A549 (cell line): ENCODE measurements at regions not wholly inside any gene's neighbourhood (a gene's known extent, or its start where the extent isn't known, plus 50 kb on each side); places are given as distances from the start of the nearest gene placed in this dataset.

Experiments used
- ATAC-seq, 2 experiments: fragments of 200-7000 bp in 1 of 2; fragments of >200 bp in 1 of 2; cut with Nextera tagmentation in 1 of 2; cut with Tn5 transposase in 1 of 2; 3 replicates each; pipeline versions ENCODE4 v1.8.0 to v1.9.1; 2018 to 2020; ENCODE audit warnings: mild to moderate bottlenecking in 1 of 2, moderate library complexity in 1 of 2
- CTCF ChIA-PET: fragments of 300-600 bp; sonication (Branson Sonifier 250); formaldehyde crosslinking; extraction: SDS; loops from one replicate; lab custom pipeline; 2021; ENCODE audit warnings: antibody characterized with exemption, inconsistent platforms; lab: Yijun Ruan, JAX
- POLR2A ChIA-PET: fragments of 350-600 bp; formaldehyde crosslinking; extraction: SDS; loops from one replicate; lab custom pipeline; 2021; ENCODE audit warnings: antibody characterized with exemption, inconsistent platforms; lab: Yijun Ruan, JAX
- DNase-seq, 2 experiments: peaks; one replicate each; pipeline versions ENCODE4 v3.0.0 to v3.0.0-alpha.2; 2011 to 2016; ENCODE audit warnings: low read depth in 1 of 2, low spot score in 1 of 2
- FAIRE-seq: peaks from 2 replicates; lab custom pipeline; 2011; peaks lifted over from hg19 to GRCh38; lab: Jason Lieb, UNC
- H3K27ac ChIP-seq, 2 experiments: fragments of >200 bp; sonication (Bioruptor Twin); formaldehyde crosslinking; 3 replicates each; pipeline ENCODE4 v1.5.1; 2016 to 2017
- H3K4me1 ChIP-seq: fragments of >200 bp; sonication (Bioruptor Twin); formaldehyde crosslinking; 3 replicates; pipeline ENCODE4 v1.6.1; 2016
- H3K4me2 ChIP-seq: fragments of >200 bp; sonication (Bioruptor Twin); formaldehyde crosslinking; 3 replicates; pipeline ENCODE4 v1.6.1; 2016
- H3K4me3 ChIP-seq: fragments of >200 bp; sonication (Bioruptor Twin); formaldehyde crosslinking; 3 replicates; pipeline ENCODE4 v1.5.1; 2016
- H3K9me3 ChIP-seq: fragments of >200 bp; sonication (Bioruptor Twin); formaldehyde crosslinking; 3 replicates; pipeline ENCODE4 v1.6.1; 2016
- ATOH8 ChIP-seq: fragments of 250-450 bp; sonication (Bioruptor Pico); IDR thresholded peaks from 2 replicates; pipeline ENCODE4 v1.5.0; 2020; ENCODE audit warnings: low read depth, mild to moderate bottlenecking, moderate library complexity
- CBX2 ChIP-seq: fragments of 200-600 bp; sonication (generic); IDR thresholded peaks from 2 replicates; pipeline ENCODE4 v1.6.1; 2016; ENCODE audit warnings: low read depth, mild to moderate bottlenecking, borderline replicate concordance
- CBX8 ChIP-seq: fragments of 200-600 bp; sonication (generic); IDR thresholded peaks from 2 replicates; pipeline ENCODE4 v1.6.1; 2016
- CEBPB ChIP-seq, 2 experiments: fragments of >200 bp in 1 of 2; sonication (Bioruptor Twin) in 1 of 2; formaldehyde crosslinking in 1 of 2; IDR thresholded peaks; 2 replicates each; pipeline ENCODE4 v1.6.1; 2012 to 2016
- CHD2 ChIP-seq: fragments of 150-350 bp; IDR thresholded peaks from 2 replicates; pipeline ENCODE4 v1.6.1; 2014; ENCODE audit warnings: low read length; ENCODE audit not compliant: partially characterized antibody
- CHD4 ChIP-seq: fragments of 200-600 bp; sonication (generic); IDR thresholded peaks from 2 replicates; pipeline ENCODE4 v1.6.1; 2016; ENCODE audit warnings: antibody characterized with exemption, mild to moderate bottlenecking, borderline replicate concordance
- ESRRA ChIP-seq: fragments of 150-350 bp; IDR thresholded peaks from 2 replicates; pipeline ENCODE4 v1.6.1; 2014; ENCODE audit warnings: mild to moderate bottlenecking, low read length, borderline replicate concordance
- FOSL2 ChIP-seq, 2 experiments: fragments of 450-650 bp in 1 of 2; fragments of >200 bp in 1 of 2; sonication (Bioruptor Twin) in 1 of 2; formaldehyde crosslinking; IDR thresholded peaks; 2 replicates each; pipeline versions ENCODE4 v1.5.0 to v1.6.1; 2016 to 2020; ENCODE audit warnings: mild to moderate bottlenecking in 1 of 2, moderate library complexity in 1 of 2
- GATA3 ChIP-seq: IDR thresholded peaks from 2 replicates; pipeline ENCODE4 v1.6.1; 2012; ENCODE audit warnings: borderline replicate concordance
- HDAC2 ChIP-seq: fragments of 200-600 bp; sonication (generic); IDR thresholded peaks from 2 replicates; pipeline ENCODE4 v1.6.1; 2016
- HEYL ChIP-seq: fragments of 250-450 bp; sonication (Bioruptor Pico); IDR thresholded peaks from 2 replicates; pipeline ENCODE4 v1.8.0; 2021; ENCODE audit warnings: mild to moderate bottlenecking, moderate library complexity
- HOXA7 ChIP-seq: fragments of 250-450 bp; sonication (Bioruptor Pico); IDR thresholded peaks from 2 replicates; pipeline ENCODE4 v1.5.0; 2020; ENCODE audit warnings: mild to moderate bottlenecking, moderate library complexity
- JUNB ChIP-seq: fragments of >200 bp; sonication (Bioruptor Twin); formaldehyde crosslinking; IDR thresholded peaks from 2 replicates; pipeline ENCODE4 v1.6.1; 2016
- KDM1A ChIP-seq: fragments of 200-600 bp; sonication (generic); IDR thresholded peaks from 2 replicates; pipeline ENCODE4 v1.6.1; 2016; ENCODE audit warnings: low read depth, mild to moderate bottlenecking
- MAX ChIP-seq: IDR thresholded peaks from 2 replicates; pipeline ENCODE4 v1.6.1; 2012
- NPAS2 ChIP-seq: fragments of 250-450 bp; sonication (Bioruptor Pico); IDR thresholded peaks from 2 replicates; pipeline ENCODE4 v1.8.0; 2022; ENCODE audit warnings: mild to moderate bottlenecking, moderate library complexity, borderline replicate concordance
- POLR2A ChIP-seq: IDR thresholded peaks from 2 replicates; pipeline ENCODE4 v1.6.1; 2012; ENCODE audit warnings: mild to moderate bottlenecking, low read length
- POLR2AphosphoS2 ChIP-seq: conservative IDR thresholded peaks from 2 replicates; pipeline ENCODE4 v1.6.1; 2012; ENCODE audit warnings: low read length, improper control_type of control experiment, inconsistent platforms
- RAD21 ChIP-seq, 2 experiments: fragments of >200 bp in 1 of 2; sonication (Bioruptor Twin) in 1 of 2; formaldehyde crosslinking in 1 of 2; IDR thresholded peaks in 1 of 2; conservative IDR thresholded peaks in 1 of 2; 2 replicates in 1 of 2; 3 replicates in 1 of 2; pipeline ENCODE4 v1.6.1; 2012 to 2018; ENCODE audit warnings: inconsistent platforms in 1 of 2
- RCOR1 ChIP-seq: fragments of 150-350 bp; IDR thresholded peaks from 2 replicates; pipeline ENCODE4 v1.6.1; 2014; ENCODE audit warnings: antibody characterized with exemption, low read length, low read depth
- RFX5 ChIP-seq: fragments of 450-650 bp; IDR thresholded peaks from 2 replicates; pipeline ENCODE4 v1.7.1; 2014; ENCODE audit warnings: antibody characterized with exemption, mild to moderate bottlenecking, moderate library complexity
- SMC3 ChIP-seq: fragments of >200 bp; sonication (Bioruptor Twin); formaldehyde crosslinking; IDR thresholded peaks from 3 replicates; pipeline ENCODE4 v1.6.1; 2018; ENCODE audit warnings: inconsistent platforms
- TP53 ChIP-seq: fragments of 250-450 bp; sonication (Bioruptor Pico); IDR thresholded peaks from 2 replicates; pipeline ENCODE4 v1.5.0; 2021; ENCODE audit warnings: mild to moderate bottlenecking, moderate library complexity
- USF2 ChIP-seq: fragments of 450-650 bp; IDR thresholded peaks from 2 replicates; pipeline ENCODE4 v1.6.1; 2014; ENCODE audit warnings: antibody characterized with exemption
- ZFP36 ChIP-seq: fragments of 450-650 bp; IDR thresholded peaks from 2 replicates; pipeline ENCODE4 v1.6.1; 2014; ENCODE audit warnings: borderline replicate concordance; ENCODE audit not compliant: partially characterized antibody
- ZNF302 ChIP-seq: fragments of 250-450 bp; sonication (Bioruptor Pico); IDR thresholded peaks from 2 replicates; pipeline ENCODE4 v1.9.0; 2021; ENCODE audit warnings: inconsistent platforms, mild to moderate bottlenecking, moderate library complexity
- whole genome bisulfite sequencing: methylation state at CpG from one replicate; pipeline ENCODE4 v1.1.6; 2017; ENCODE audit errors: missing lambda C conversion rate; 5-methylcytosine and 5-hydroxymethylcytosine counted together
- TF ChIP-seq, protein P1 (sequence below): fragments of 250-450 bp; sonication (Bioruptor Pico); IDR thresholded peaks from 2 replicates; pipeline ENCODE4 v1.5.0; 2021; ENCODE audit warnings: mild to moderate bottlenecking, moderate library complexity, borderline replicate concordance

GRCh38 chr12:112677050-112677765 lies 114.3 kb upstream of the RPH3A start:
- DNase-seq (no peak), ATAC-seq (no peak), FAIRE-seq (no peak)
- POLR2A ChIA-PET = no interaction called here
- H3K9me3 ChIP-seq = 0 out of 3 replicates have a peak, but pooled peaks cover 3% of the 10 kb centered on the region
- H3K27ac ChIP-seq = no peak overlapping the region
- CTCF ChIA-PET = no interaction called here
- TF ChIP-seq JUNB = no peak
- H3K4me1 ChIP-seq = no peaks in the 10 kb centered on the region
- H3K4me3 ChIP-seq = no peak overlapping the region
- 63% methylated on average over 6 of the region's 6 CpGs for WGBS
- no peak overlapping the region for H3K4me2 ChIP-seq

DNA sequence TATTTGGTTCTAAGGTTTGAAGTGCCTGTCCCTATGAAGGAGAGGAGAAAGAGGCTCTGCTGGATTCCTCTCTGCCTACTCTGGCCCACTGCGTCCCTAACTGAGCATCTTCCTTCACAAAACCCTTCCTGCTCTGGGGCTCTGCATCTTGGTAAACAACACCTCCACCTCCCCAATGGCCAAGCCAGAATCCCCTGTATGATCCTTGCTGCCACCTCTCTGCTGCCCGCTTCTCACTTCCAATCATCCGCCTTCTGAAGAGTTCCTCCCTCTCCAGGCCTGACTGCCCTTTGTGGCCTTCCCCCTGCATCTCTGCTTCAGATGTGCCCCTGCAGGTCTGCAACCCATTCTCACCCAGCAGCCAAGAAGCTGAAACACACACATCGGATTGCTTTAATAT lies 110.6 kb upstream of the RPH3A start:
- H3K4me1 ChIP-seq = peaks cover 8% of the 10 kb centered on the region; the same call in 1 of the 3 replicates
- ChIA-PET CTCF (interaction anchor here (0.6 to 0.7 kb wide), 2 partner anchors 219 to 869 kb away, joined by 4 read pairs; no protein-coding TSS in a partner anchor), POLR2A (no interaction called here)
- DNase-seq (no peak), FAIRE-seq (no peak), ATAC-seq (no peak; a peak in 1 of 6 replicates)
- H3K4me3 ChIP-seq = no peak overlapping the region
- H3K27ac ChIP-seq = no peak overlapping the region
- TF ChIP-seq HDAC2 (no peak), ATOH8 (CRISPR knock-in tag) (no peak), HOXA7 (CRISPR knock-in tag) (no peak), RFX5 (no peak), HEYL (no peak), TP53 (no peak), MAX (no peak), GATA3 (no peak), POLR2AphosphoS2 (no peak), CBX8 (no peak), ZFP36 (no peak), NPAS2 (no peak), RCOR1 (no peak), USF2 (no peak), POLR2A (no peak), ESRRA (no peak), CBX2 (no peak), CHD4 (no peak), RAD21 (conservative IDR thresholded peaks at IDR 0.05 in 1 of 2, IDR thresholded peaks at IDR 0.05 in 1 of 2) (no peak)
- TF ChIP-seq, protein P1, sequence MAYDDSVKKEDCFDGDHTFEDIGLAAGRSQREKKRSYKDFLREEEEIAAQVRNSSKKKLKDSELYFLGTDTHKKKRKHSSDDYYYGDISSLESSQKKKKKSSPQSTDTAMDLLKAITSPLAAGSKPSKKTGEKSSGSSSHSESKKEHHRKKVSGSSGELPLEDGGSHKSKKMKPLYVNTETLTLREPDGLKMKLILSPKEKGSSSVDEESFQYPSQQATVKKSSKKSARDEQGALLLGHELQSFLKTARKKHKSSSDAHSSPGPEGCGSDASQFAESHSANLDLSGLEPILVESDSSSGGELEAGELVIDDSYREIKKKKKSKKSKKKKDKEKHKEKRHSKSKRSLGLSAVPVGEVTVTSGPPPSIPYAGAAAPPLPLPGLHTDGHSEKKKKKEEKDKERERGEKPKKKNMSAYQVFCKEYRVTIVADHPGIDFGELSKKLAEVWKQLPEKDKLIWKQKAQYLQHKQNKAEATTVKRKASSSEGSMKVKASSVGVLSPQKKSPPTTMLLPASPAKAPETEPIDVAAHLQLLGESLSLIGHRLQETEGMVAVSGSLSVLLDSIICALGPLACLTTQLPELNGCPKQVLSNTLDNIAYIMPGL (CRISPR knock-in tag) = no peak
- H3K9me3 ChIP-seq = 0 out of 3 replicates have a peak, but pooled peaks cover 3% of the 10 kb centered on the region
- 70% methylated on average over 4 of the region's 4 CpGs for WGBS
- no peak overlapping the region for H3K4me2 ChIP-seq

DNA sequence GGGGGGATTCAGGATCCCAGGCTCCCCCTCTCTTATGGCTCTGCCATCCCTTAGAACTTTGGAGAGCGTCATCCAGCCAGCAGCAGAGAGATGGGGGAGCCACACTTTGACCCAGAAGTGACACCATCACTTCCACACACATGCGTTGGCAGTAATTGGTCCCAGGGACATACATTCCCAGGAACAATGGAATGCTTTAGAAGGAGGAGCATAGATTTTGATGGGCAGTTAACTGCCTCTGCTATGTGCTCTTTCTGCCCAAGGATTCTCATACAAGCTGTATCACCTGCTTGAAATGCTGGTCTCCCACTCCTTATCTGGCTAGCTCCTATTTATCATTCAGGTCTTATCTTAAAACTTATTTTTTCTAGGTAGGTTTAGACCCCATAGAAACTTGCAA lies 109.0 kb upstream of the RPH3A start:
- Histone ChIP-seq H3K4me1 (peaks cover 11% of the 10 kb centered on the region; the same call in 1 of the 3 replicates), H3K4me2 (no peak overlapping the region), H3K4me3 (no peak overlapping the region), H3K27ac (no peak overlapping the region), H3K9me3 (0 out of 3 replicates have a peak, but pooled peaks cover 3% of the 10 kb centered on the region)
- 9% methylated on average over 2 of the region's 2 CpGs for WGBS
- ChIA-PET CTCF (interaction anchor here (1.4 kb wide), 1 partner anchor 163 kb away, joined by 4 read pairs; no protein-coding TSS in a partner anchor), POLR2A (no interaction called here)
- DNase-seq (no peak), FAIRE-seq (no peak), ATAC-seq (no peak)
- TF ChIP-seq NPAS2 (no peak), SMC3 (no peak), ZNF302 (CRISPR knock-in tag) (no peak), MAX (no peak), HEYL (no peak), HDAC2 (no peak), FOSL2 (IDR thresholded peaks at IDR 0.05) (no peak), FOSL2 (CRISPR knock-in tag; IDR thresholded peaks at IDR 0.05) (no peak), RAD21 (conservative IDR thresholded peaks at IDR 0.05 in 1 of 2, IDR thresholded peaks at IDR 0.05 in 1 of 2) (no peak), CEBPB (IDR thresholded peaks at IDR 0.05) (no peak), KDM1A (no peak), ATOH8 (CRISPR knock-in tag) (no peak), TP53 (no peak), CHD2 (no peak)
